ENCODE measurements at regions not wholly inside any gene's neighbourhood (a gene's known extent, or its start where the extent isn't known, plus 50 kb on each side); places are given as distances from the start of the nearest gene placed in this dataset.

- TF ChIP-seq ZBTB44 (tag by site-specific recombination; IDR thresholded peaks at IDR 0.05), result no peak
- TF ChIP-seq ZNF121 (tag by site-specific recombination; IDR thresholded peaks at IDR 0.05), result no peak
- no peak for TF ChIP-seq ZNF768 (tag by site-specific recombination; IDR thresholded peaks at IDR 0.05)
- no peak for TF ChIP-seq ZNF560 (tag by site-specific recombination; IDR thresholded peaks at IDR 0.05; ENCODE audit: borderline replicate concordance)
- TF ChIP-seq ZNF600 (tag by site-specific recombination; IDR thresholded peaks at IDR 0.05), result no peak
- no peak for TF ChIP-seq ZNF155 (tag by site-specific recombination; IDR thresholded peaks at IDR 0.05)
- TF ChIP-seq KLF8 (tag by site-specific recombination; IDR thresholded peaks at IDR 0.05), result no peak
- no peak for TF ChIP-seq ZNF266 (tag by site-specific recombination; IDR thresholded peaks at IDR 0.05; ENCODE audit: low read depth)
- TF ChIP-seq SP3 (tag by site-specific recombination; IDR thresholded peaks at IDR 0.05), result no peak
- H3K4me1 ChIP-seq (ENCODE audit: control insufficient read depth, insufficient read depth, low read length), result no peaks in the 10 kb centered on the region
- H3K27ac ChIP-seq (ENCODE audit: extremely low read depth, low read depth, low read length), result no peak overlapping the region
- no peaks in the 10 kb centered on the region for H3K9me3 ChIP-seq (ENCODE audit: control insufficient read depth, insufficient read depth, low read depth, low read length)
- no peaks in the 10 kb centered on the region for H3K36me3 ChIP-seq (ENCODE audit: control insufficient read depth in 2 of 2, insufficient read depth in 1 of 2, low read length in 2 of 2)
- H3K4me3 ChIP-seq (ENCODE audit: low read depth, low read length), result no peak overlapping the region
- POLR2A ChIA-PET, result no interaction called here
- CTCF ChIA-PET, result interaction anchor here (1.0 kb wide), 1 partner anchor 14 kb away, joined by 3 read pairs; no protein-coding TSS in a partner anchor
Measured at GRCh38 chr1:222093518-222093917, 351.6 kb upstream of the DUSP10 start.

DNA sequence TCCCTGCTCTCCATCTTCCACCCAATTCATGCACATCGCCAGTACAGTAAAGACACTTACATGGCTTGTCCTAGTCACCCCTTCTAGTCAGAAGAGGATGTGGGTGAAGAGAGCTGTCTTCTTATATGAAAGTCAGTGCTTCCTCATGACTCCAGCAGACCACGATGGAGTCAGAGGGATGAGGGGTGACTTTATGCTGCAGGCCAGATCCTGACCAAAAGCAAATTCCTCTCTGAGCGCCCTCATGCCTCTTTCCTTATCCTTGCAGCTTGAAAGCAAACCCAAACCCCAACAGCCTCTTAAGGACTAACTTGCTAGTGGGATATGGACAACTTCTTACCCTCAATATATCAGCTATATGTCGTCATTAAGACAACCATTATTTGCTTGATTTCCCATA, 348.2 kb upstream of the DUSP10 start:
- Histone ChIP-seq H3K4me1 (ENCODE audit: control insufficient read depth, insufficient read depth, low read length) (no peaks in the 10 kb centered on the region), H3K36me3 (ENCODE audit: control insufficient read depth in 2 of 2, insufficient read depth in 1 of 2, low read length in 2 of 2) (no peaks in the 10 kb centered on the region), H3K4me3 (ENCODE audit: low read depth, low read length) (no peak overlapping the region), H3K9me3 (ENCODE audit: control insufficient read depth, insufficient read depth, low read depth, low read length) (no peaks in the 10 kb centered on the region), H3K27ac (ENCODE audit: extremely low read depth, low read depth, low read length) (no peak overlapping the region)
- TF ChIP-seq KLF7 (tag by site-specific recombination; IDR thresholded peaks at IDR 0.05; ENCODE audit: borderline replicate concordance), result no peak
- TF ChIP-seq ZBTB20 (tag by site-specific recombination; IDR thresholded peaks at IDR 0.05), result no peak
- no peak for TF ChIP-seq ZBTB17 (tag by site-specific recombination; IDR thresholded peaks at IDR 0.05)
- no peak for TF ChIP-seq ZNF544 (tag by site-specific recombination; IDR thresholded peaks at IDR 0.05)
- TF ChIP-seq ZNF280D (tag by site-specific recombination; IDR thresholded peaks at IDR 0.05), result no peak
- TF ChIP-seq ZNF404 (tag by site-specific recombination; IDR thresholded peaks at IDR 0.05), result no peak
- TF ChIP-seq, protein P1, sequence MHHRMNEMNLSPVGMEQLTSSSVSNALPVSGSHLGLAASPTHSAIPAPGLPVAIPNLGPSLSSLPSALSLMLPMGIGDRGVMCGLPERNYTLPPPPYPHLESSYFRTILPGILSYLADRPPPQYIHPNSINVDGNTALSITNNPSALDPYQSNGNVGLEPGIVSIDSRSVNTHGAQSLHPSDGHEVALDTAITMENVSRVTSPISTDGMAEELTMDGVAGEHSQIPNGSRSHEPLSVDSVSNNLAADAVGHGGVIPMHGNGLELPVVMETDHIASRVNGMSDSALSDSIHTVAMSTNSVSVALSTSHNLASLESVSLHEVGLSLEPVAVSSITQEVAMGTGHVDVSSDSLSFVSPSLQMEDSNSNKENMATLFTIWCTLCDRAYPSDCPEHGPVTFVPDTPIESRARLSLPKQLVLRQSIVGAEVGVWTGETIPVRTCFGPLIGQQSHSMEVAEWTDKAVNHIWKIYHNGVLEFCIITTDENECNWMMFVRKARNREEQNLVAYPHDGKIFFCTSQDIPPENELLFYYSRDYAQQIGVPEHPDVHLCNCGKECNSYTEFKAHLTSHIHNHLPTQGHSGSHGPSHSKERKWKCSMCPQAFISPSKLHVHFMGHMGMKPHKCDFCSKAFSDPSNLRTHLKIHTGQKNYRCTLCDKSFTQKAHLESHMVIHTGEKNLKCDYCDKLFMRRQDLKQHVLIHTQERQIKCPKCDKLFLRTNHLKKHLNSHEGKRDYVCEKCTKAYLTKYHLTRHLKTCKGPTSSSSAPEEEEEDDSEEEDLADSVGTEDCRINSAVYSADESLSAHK (tag by site-specific recombination; IDR thresholded peaks at IDR 0.05), result no peak
- TF ChIP-seq ZNF513 (tag by site-specific recombination; IDR thresholded peaks at IDR 0.05), result no peak
- no peak for TF ChIP-seq PRDM1 (tag by site-specific recombination; IDR thresholded peaks at IDR 0.05)
- TF ChIP-seq ZNF341 (tag by site-specific recombination; IDR thresholded peaks at IDR 0.05; ENCODE audit: low read depth), result no peak
- no peak for TF ChIP-seq ZNF704 (tag by site-specific recombination; IDR thresholded peaks at IDR 0.05)
- no peak for TF ChIP-seq ZNF76 (tag by site-specific recombination; IDR thresholded peaks at IDR 0.05; ENCODE audit: borderline replicate concordance, low read depth)
- TF ChIP-seq ZNF791 (tag by site-specific recombination; IDR thresholded peaks at IDR 0.05), result no peak
- no peak for TF ChIP-seq ZNF132 (tag by site-specific recombination; IDR thresholded peaks at IDR 0.05; ENCODE audit: borderline replicate concordance)
- TF ChIP-seq ZNF707 (tag by site-specific recombination; IDR thresholded peaks at IDR 0.05), result no peak
- no peak for TF ChIP-seq ZNF335 (tag by site-specific recombination; conservative IDR thresholded peaks at IDR 0.05)
- TF ChIP-seq ZNF473 (tag by site-specific recombination; IDR thresholded peaks at IDR 0.05), result no peak
- no peak for TF ChIP-seq ZBTB1 (tag by site-specific recombination; IDR thresholded peaks at IDR 0.05)
- no peak for TF ChIP-seq ZNF600 (tag by site-specific recombination; IDR thresholded peaks at IDR 0.05)
- ChIA-PET POLR2A (no interaction called here), CTCF (no interaction called here)

Measured in HEK293 (cell line).